Jurkat, Clone E6-1 (cell line): ENCODE measurements at regions not wholly inside any gene's neighbourhood (a gene's known extent, or its start where the extent isn't known, plus 50 kb on each side); places are given as distances from the start of the nearest gene placed in this dataset.
A peak's percentile ranks its signal among the peaks of the same experiment; 100 is the strongest.
"Not testable (repeated sequence)": the region's sequence is repeated elsewhere in the genome, so short reads cannot be mapped to it uniquely, and the experiment has no call there.

Source experiments
- DNase-seq: peaks from one replicate; pipeline ENCODE4 v3.0.0-alpha.2; 2011; ENCODE audit warnings: low read depth, low spot score
- H3K4me3 ChIP-seq: 2 replicates; pipeline ENCODE4 v1.5.1; 2011; ENCODE audit warnings: mild to moderate bottlenecking, low read length, control low read depth, moderate library complexity

GRCh38 chr6:81093051-81093450 lies 659.4 kb downstream of the TENT5A start:
- DNase-seq: no peak
- H3K4me3 ChIP-seq: no peak overlapping the region

- no peak overlapping the region for H3K4me3 ChIP-seq
- DNase-seq: no peak
Observed at GRCh38 chr6:81088145-81088544, 664.3 kb downstream of the TENT5A start.

- H3K4me3 ChIP-seq: no peak overlapping the region
- no peak for DNase-seq
Observed at GRCh38 chr6:81086991-81087390, 665.5 kb downstream of the TENT5A start.

GRCh38 chr6:81085431-81085790 lies 667.1 kb downstream of the TENT5A start:
- H3K4me3 ChIP-seq: no peak overlapping the region

GRCh38 chr6:81084776-81085430 lies 667.6 kb downstream of the TENT5A start:
- no peak overlapping the region for H3K4me3 ChIP-seq

More at GRCh38 chr6:81085431-81085790, 667.1 kb downstream of the TENT5A start:
- DNase-seq: no peak

GRCh38 chr6:81075974-81076373 lies 676.5 kb downstream of the TENT5A start:
- no peak for DNase-seq

More at GRCh38 chr6:81084776-81085430, 667.6 kb downstream of the TENT5A start:
- no peak for DNase-seq

GRCh38 chr6:81073318-81073717 lies 679.2 kb downstream of the TENT5A start:
- no peak for DNase-seq
- no peak overlapping the region for H3K4me3 ChIP-seq

More at GRCh38 chr6:81075974-81076373, 676.5 kb downstream of the TENT5A start:
- no peak overlapping the region for H3K4me3 ChIP-seq

- DNase-seq: no peak
- no peak overlapping the region for H3K4me3 ChIP-seq
Observed at GRCh38 chr6:81071121-81071520, 681.4 kb downstream of the TENT5A start.

- no peak for DNase-seq
Observed at GRCh38 chr6:81067057-81067456, 685.4 kb downstream of the TENT5A start.

GRCh38 chr6:81063891-81064290 lies 688.6 kb downstream of the TENT5A start:
- no peak for DNase-seq

More at GRCh38 chr6:81067057-81067456, 685.4 kb downstream of the TENT5A start:
- no peak overlapping the region for H3K4me3 ChIP-seq

GRCh38 chr6:81054036-81054435 lies 698.4 kb downstream of the TENT5A start:
- DNase-seq: no peak
- no peak overlapping the region for H3K4me3 ChIP-seq

More at GRCh38 chr6:81063891-81064290, 688.6 kb downstream of the TENT5A start:
- H3K4me3 ChIP-seq: no peak overlapping the region

GRCh38 chr6:81051952-81052351 lies 700.5 kb downstream of the TENT5A start:
- no peak overlapping the region for H3K4me3 ChIP-seq
- no peak for DNase-seq

GRCh38 chr6:81049425-81050042 lies 702.9 kb downstream of the TENT5A start:
- no peak overlapping the region for H3K4me3 ChIP-seq
- DNase-seq: no peak

GRCh38 chr6:81031416-81031815 lies 721.1 kb downstream of the TENT5A start:
- DNase-seq: no peak
- no peak overlapping the region for H3K4me3 ChIP-seq

- no peak overlapping the region for H3K4me3 ChIP-seq
- no peak for DNase-seq
Observed at GRCh38 chr6:81026041-81026553, 726.4 kb downstream of the TENT5A start.

GRCh38 chr6:81023709-81024108 lies 728.8 kb downstream of the TENT5A start:
- no peak for DNase-seq
- H3K4me3 ChIP-seq: no peak overlapping the region

GRCh38 chr6:81023007-81023582 lies 729.4 kb downstream of the TENT5A start:
- no peak overlapping the region for H3K4me3 ChIP-seq
- DNase-seq: peak; percentile 48

GRCh38 chr6:81017586-81017985 lies 734.9 kb downstream of the TENT5A start:
- not testable (repeated sequence) for H3K4me3 ChIP-seq, DNase-seq

GRCh38 chr6:81003894-81004293 lies 748.6 kb downstream of the TENT5A start:
- DNase-seq: no peak

GRCh38 chr6:81003156-81003555 lies 749.3 kb downstream of the TENT5A start:
- no peak overlapping the region for H3K4me3 ChIP-seq
- DNase-seq: no peak

More at GRCh38 chr6:81003894-81004293, 748.6 kb downstream of the TENT5A start:
- no peak overlapping the region for H3K4me3 ChIP-seq
